Kidney glomerular epithelial cell (primary cell): ENCODE measurements at regions not wholly inside any gene's neighbourhood (a gene's known extent, or its start where the extent isn't known, plus 50 kb on each side); places are given as distances from the start of the nearest gene placed in this dataset.
A peak's percentile ranks its signal among the peaks of the same experiment; 100 is the strongest.

Experiments
- DNase-seq: peaks from one replicate; lab custom pipeline; 2025; lab: John Stamatoyannopoulos, UW

GRCh38 chr2:223389624-223390023 lies 212.5 kb downstream of the SCG2 start:
- no peak for DNase-seq

GRCh38 chr2:223396993-223397392 lies 205.2 kb downstream of the SCG2 start:
- DNase-seq: no peak

GRCh38 chr2:223399357-223399957 lies 202.7 kb downstream of the SCG2 start:
- no peak for DNase-seq

DNA sequence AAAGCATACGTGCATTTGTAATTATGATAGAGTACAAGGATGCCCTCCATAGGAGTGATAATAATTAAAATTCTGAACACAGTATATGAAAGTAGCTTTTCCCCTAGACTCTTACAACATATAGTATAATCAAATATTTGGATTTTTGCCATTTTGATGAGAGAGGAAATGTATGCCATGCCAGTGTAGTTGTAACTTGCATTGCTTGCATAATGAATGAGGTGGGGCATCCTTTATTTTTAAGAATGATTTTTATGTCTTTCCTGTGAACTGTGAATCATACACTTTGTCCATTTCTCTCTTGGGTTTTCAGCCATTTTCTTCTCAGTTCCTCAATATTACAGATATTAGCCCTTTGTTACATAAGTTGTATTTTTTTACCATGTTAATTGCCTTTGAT lies 197.5 kb downstream of the SCG2 start:
- DNase-seq: no peak

GRCh38 chr2:223414646-223415045 lies 187.5 kb downstream of the SCG2 start:
- DNase-seq: no peak

DNA sequence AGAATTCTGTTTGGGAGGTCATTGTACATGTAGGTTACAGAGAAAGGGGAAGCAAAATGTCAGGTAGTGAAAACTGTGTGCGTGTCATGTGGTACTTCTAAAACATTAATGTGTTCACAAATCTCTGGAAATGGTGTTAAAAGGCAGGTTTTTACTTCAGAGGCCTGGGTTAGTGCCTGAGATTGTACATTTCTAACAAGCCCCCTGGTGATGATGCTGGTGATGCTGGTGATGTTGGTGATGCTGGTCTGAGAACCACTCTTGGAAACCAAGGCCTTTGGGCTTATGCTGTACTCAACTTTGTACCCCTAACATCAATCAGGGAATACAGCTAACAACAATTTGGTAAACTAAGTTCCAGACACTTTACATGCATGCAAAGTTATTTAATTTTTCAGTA lies 187.1 kb downstream of the SCG2 start:
- no peak for DNase-seq

DNA sequence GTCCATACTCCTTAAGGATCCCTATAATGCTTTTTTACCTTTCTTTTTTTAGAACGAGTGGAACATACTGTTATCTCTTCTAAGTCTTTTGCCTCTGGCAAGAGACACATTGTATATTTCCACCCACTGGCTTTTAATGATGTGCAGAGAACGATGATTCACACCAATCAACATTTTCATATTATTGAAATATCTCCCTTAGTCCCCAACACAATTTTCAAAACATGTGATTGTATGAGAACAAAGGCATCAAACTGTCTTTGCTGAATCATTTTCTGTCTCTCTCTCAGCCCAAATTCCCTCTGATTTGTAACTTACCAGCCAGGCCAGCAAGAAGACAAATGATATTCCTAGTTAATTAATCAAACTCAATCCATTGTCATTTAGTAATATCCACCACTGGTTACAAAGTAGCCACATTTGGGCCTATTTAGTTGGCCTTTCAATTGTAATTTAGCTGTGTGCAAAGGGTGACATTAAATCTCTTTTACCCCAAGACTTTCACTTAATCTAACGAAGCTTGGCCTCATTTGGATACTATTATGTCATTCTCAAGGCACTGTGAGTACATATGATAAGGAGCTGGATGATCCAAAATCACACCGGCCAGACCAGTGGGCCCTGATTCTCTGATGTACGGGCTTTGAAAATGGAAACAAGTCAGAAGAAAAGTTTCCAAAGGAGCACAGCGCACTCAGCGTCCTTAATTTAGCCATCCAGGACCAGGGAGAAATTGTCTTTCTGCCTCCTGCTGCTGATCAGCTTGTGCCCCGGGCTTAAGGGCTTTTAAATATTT lies 185.1 kb downstream of the SCG2 start:
- DNase-seq: no peak

DNA sequence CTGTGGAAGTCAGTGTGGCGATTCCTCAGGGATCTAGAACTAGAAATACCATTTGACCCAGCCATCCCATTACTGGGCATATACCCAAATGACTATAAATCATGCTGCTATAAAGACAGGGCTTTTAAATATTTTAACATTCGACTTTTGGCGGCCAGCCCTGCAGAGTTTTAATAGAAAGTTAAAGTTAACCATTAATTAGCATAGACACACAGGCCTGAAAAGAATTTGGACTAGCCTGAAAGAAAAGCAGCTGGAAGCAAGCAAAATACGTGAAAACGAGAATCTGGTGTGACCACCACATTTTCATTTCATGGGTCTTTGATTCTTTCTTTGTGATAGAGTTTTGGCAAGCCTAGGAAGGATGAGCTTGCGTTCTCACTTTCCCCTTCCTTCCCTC lies 184.0 kb downstream of the SCG2 start:
- peak; percentile 17 for DNase-seq

- no peak for DNase-seq
These were observed 183.5 kb downstream of the SCG2 start for GRCh38 chr2:223418604-223419199.

GRCh38 chr2:223420048-223420447 lies 182.1 kb downstream of the SCG2 start:
- no peak for DNase-seq

DNA sequence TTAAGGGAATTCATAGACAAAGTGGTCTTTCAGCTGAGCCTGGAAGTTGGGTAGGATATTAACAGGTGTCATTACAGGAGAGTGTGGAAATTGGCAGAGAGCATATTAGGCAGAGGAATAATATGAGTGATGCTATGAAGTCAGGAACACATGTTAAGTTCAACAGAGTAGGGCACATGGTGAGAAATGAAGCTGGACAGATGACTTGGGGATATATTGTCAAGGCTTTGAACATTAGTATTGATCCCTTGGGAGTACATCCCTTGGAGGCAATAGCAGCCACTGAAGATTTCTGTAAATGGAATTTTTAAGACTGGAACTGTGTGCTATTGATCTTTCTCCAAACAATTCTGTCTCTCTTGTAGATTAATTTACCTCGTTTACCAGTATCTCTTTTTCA lies 170.7 kb downstream of the SCG2 start:
- no peak for DNase-seq

DNA sequence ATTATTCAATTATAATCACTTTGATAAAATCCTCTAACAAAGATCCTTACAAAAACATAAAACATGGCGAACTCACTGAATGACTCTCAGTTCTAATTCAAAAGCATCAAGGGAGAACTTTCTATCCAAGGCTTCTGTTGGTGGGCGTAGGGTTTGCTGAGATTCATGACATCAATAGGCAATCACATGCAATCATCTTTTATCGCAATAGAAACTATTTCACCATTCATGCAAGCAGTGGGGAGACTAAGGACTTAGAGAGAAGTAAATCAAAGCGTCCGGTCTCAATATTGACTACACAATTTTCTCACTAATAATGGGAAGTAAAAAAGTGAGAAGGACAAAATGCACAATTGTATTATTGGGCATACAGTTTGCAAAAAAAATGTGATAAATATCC lies 168.7 kb downstream of the SCG2 start:
- no peak for DNase-seq

DNA sequence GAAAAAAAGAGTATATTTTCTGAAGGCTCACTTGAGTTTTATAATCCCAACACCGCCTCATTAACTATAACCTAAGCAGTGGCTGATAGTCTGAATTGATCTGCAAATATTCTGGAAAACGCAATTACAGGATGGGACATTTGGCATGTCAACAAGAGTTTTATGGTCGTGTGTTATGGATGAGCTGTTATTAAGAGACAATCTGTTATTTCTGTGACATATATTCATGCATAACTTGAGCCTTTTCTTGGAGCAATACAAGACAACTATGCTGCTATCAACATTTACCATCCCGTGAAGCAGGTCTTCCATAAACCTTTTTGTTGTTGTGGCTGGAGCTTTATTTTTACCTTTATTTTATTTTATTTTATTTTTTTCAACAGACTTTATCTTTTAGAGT lies 164.4 kb downstream of the SCG2 start:
- no peak for DNase-seq

DNA sequence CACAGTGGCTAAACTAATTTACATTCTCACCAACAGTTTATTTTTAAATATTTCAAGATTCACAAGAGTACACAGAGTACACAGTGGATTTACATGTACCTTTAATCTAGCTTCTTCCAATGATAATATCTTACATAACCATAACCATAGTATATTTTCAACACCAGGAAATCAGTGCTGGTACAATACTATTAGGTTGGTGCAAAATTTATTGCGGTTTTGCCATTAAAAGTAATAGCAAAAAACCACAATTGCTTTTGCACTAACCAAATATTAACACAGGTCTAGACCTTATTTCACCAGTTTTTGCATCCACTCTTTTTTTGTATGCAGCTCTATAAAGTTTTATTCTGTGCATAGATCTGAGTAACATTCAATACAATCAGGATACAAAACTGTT lies 163.0 kb downstream of the SCG2 start:
- no peak for DNase-seq

- no peak for DNase-seq
These were observed 162.4 kb downstream of the SCG2 start for GRCh38 chr2:223439786-223440185.

- no peak for DNase-seq
These were observed 159.3 kb downstream of the SCG2 start for GRCh38 chr2:223442847-223443246.

DNA sequence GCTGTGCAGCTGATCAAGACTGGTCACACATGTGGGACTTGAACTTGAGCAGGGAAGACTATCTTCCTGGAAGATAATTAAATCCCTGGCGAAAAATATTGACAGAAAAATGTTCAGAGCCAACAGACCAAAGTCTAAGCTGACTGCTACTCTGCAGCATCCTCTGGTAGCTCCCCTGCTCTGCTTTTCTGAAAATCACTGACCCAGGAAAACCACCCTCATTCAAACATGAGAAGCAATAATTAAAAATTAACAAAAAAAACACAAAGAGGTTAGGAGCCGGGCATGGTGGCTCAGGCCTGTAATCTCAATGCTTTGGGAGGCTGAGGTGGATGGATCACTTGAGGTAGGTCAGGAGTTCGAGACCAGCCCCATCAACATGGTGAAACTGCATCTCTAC lies 151.9 kb downstream of the SCG2 start:
- no peak for DNase-seq

- no peak for DNase-seq
These were observed 144.9 kb downstream of the SCG2 start for GRCh38 chr2:223457301-223457700.

GRCh38 chr2:223459328-223459939 lies 142.7 kb downstream of the SCG2 start:
- peak; percentile 9 for DNase-seq

- no peak for DNase-seq
These were observed 142.0 kb downstream of the SCG2 start for GRCh38 chr2:223460209-223460608.

- DNase-seq: peak; percentile 2
These were observed 141.4 kb downstream of the SCG2 start for GRCh38 chr2:223460774-223461211.

- DNase-seq: no peak
These were observed 138.1 kb downstream of the SCG2 start for GRCh38 chr2:223464071-223464470.

- DNase-seq: peak; percentile 97
These were observed 136.4 kb downstream of the SCG2 start for GRCh38 chr2:223465793-223466192.
